Kidney (tissue), 13 donors: ENCODE measurements at regions not wholly inside any gene's neighbourhood (a gene's known extent, or its start where the extent isn't known, plus 50 kb on each side); places are given as distances from the start of the nearest gene placed in this dataset.
A peak's percentile ranks its signal among the peaks of the same experiment; 100 is the strongest.

Source experiments
- DNase-seq, 5 donors: peaks; one replicate each; pipeline ENCODE4 v3.0.0-alpha.2; 2013 to 2020
- FAIRE-seq: peaks from 2 replicates; lab custom pipeline; 2012; peaks lifted over from hg19 to GRCh38; lab: Jason Lieb, UNC
- H3K27ac ChIP-seq, 2 donors: one replicate each; pipeline ENCODE4 v1.7.0; 2013; ENCODE audit warnings: low read depth in 2 of 2, low read length in 2 of 2, inconsistent platforms in 1 of 2
- H3K27me3 ChIP-seq: one replicate; pipeline ENCODE4 v1.7.1; 2013; ENCODE audit warnings: low read length, inconsistent platforms; ENCODE audit not compliant: control insufficient read depth, insufficient read depth
- H3K36me3 ChIP-seq, 3 donors: one replicate each; pipeline versions ENCODE4 v1.7.0 to v1.7.1; 2013; ENCODE audit warnings: low read length in 3 of 3, control low read depth in 1 of 3, inconsistent platforms in 1 of 3; ENCODE audit not compliant: insufficient read depth in 3 of 3, control insufficient read depth in 2 of 3
- H3K4me1 ChIP-seq, 3 donors: one replicate each; pipeline versions ENCODE4 v1.7.0 to v1.7.1; 2013; ENCODE audit warnings: low read length in 3 of 3, inconsistent platforms in 1 of 3, low read depth in 1 of 3; ENCODE audit not compliant: control insufficient read depth in 2 of 3, insufficient read depth in 2 of 3
- H3K4me3 ChIP-seq, 3 donors: one replicate each; pipeline versions ENCODE4 v1.7.0 to v1.8.1; 2013; ENCODE audit warnings: low read length in 3 of 3, control low read depth in 1 of 3, inconsistent platforms in 1 of 3
- H3K9ac ChIP-seq, 3 donors: one replicate each; pipeline versions ENCODE4 v1.7.0 to v1.7.1; 2013; ENCODE audit warnings: low read length in 3 of 3, control low read depth in 1 of 3, inconsistent platforms in 1 of 3
- H3K9me3 ChIP-seq, 3 donors: one replicate each; pipeline versions ENCODE4 v1.7.0 to v1.7.1; 2013; ENCODE audit warnings: low read length in 3 of 3, control low read depth in 1 of 3, inconsistent platforms in 1 of 3; ENCODE audit not compliant: control insufficient read depth in 2 of 3, insufficient read depth in 1 of 3
- intact Hi-C: fragments of 100-400 bp; cut with DNase I; formaldehyde crosslinking; loops from one replicate; pipeline ENCODE4 v1.11.1; 2022
- TF ChIP-seq, protein P1 (sequence below): IDR thresholded peaks from 3 replicates; pipeline ENCODE4 v1.5.1; 2012; ENCODE audit warnings: mild to moderate bottlenecking, moderate library complexity, borderline replicate concordance; ENCODE audit not compliant: insufficient read depth; ENCODE audit errors: extremely low read depth
- donor health status: control.
- donor health status: control.
- donor health status: control.
- donor health status: control.
- donor health status: control.
- donor health status: DM: yes; HTN: yes; CAD: no.
- donor health status: Normal renal cell carcinoma (clear cell type).

DNA sequence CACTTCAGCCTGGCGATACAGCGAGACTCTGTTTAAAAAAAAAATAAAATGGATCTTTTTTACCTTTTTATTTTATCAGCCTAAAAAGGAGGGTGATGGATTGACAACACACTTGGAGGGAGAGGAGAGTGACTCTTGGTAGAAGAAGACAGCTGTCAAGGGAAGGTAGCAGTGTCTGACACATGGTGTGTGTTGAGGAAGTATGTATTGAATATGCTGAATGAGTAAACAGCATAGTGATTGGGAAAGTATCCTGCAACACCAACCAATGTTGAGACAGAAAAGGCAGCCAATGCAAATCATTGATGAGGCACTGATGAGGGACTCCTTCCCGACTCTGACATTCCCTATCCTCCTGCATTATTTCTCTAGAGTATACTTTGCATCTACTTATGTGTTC, 306.4 kb downstream of the LPIN1 start:
- TF ChIP-seq, protein P1, sequence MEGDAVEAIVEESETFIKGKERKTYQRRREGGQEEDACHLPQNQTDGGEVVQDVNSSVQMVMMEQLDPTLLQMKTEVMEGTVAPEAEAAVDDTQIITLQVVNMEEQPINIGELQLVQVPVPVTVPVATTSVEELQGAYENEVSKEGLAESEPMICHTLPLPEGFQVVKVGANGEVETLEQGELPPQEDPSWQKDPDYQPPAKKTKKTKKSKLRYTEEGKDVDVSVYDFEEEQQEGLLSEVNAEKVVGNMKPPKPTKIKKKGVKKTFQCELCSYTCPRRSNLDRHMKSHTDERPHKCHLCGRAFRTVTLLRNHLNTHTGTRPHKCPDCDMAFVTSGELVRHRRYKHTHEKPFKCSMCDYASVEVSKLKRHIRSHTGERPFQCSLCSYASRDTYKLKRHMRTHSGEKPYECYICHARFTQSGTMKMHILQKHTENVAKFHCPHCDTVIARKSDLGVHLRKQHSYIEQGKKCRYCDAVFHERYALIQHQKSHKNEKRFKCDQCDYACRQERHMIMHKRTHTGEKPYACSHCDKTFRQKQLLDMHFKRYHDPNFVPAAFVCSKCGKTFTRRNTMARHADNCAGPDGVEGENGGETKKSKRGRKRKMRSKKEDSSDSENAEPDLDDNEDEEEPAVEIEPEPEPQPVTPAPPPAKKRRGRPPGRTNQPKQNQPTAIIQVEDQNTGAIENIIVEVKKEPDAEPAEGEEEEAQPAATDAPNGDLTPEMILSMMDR = no peak
- DNase-seq = no peak
- no peak for FAIRE-seq
- Histone ChIP-seq H3K27ac (no peak overlapping the region), H3K27me3 (no peaks in the 10 kb centered on the region), H3K4me3 (no peak overlapping the region), H3K4me1 (no peaks in the 10 kb centered on the region), H3K9ac (no peak overlapping the region), H3K9me3 (no peaks in the 10 kb centered on the region), H3K36me3 (no peaks in the 10 kb centered on the region)
- intact Hi-C loops = no loop called here

DNA sequence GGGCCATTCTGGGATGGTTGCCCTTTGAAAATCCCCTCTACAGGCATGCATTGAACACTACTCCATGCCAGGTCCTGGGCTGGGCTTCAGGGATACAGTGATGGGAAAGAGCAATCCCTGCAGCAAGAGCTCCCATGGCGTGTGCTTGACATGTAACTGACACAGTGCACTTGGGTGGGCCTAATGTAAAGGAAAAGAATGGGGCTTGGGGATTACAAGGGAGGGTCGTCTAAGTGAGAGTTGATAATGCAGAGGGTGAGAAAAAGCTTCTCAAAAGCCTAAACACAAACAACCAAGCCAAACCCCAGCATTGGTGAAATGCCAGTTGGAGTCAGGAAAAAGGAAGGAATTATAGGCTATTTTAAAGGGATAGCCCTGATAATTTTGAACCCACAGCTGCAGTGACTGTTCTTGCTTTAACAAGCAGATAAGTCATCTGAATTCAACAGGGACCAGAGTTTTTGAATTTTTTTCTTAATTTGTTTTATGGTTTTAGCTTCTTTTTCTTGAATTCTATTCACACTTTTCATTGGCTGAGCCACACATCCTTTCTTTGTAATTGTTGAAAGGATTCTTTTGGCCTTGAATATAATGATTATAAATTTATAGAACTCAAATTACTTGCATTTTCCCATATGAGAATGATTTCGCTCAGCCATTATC, 308.7 kb downstream of the LPIN1 start:
- intact Hi-C loops = no loop called here
- no peaks in the 10 kb centered on the region for H3K27me3 ChIP-seq
- H3K9ac ChIP-seq = no peak overlapping the region
- no peak overlapping the region for H3K27ac ChIP-seq
- TF ChIP-seq, protein P1 = no peak
- H3K9me3 ChIP-seq = no peaks in the 10 kb centered on the region
- H3K36me3 ChIP-seq = no peaks in the 10 kb centered on the region
- DNase-seq = no peak
- H3K4me1 ChIP-seq = no peaks in the 10 kb centered on the region
- no peak for FAIRE-seq
- H3K4me3 ChIP-seq = no peak overlapping the region

DNA sequence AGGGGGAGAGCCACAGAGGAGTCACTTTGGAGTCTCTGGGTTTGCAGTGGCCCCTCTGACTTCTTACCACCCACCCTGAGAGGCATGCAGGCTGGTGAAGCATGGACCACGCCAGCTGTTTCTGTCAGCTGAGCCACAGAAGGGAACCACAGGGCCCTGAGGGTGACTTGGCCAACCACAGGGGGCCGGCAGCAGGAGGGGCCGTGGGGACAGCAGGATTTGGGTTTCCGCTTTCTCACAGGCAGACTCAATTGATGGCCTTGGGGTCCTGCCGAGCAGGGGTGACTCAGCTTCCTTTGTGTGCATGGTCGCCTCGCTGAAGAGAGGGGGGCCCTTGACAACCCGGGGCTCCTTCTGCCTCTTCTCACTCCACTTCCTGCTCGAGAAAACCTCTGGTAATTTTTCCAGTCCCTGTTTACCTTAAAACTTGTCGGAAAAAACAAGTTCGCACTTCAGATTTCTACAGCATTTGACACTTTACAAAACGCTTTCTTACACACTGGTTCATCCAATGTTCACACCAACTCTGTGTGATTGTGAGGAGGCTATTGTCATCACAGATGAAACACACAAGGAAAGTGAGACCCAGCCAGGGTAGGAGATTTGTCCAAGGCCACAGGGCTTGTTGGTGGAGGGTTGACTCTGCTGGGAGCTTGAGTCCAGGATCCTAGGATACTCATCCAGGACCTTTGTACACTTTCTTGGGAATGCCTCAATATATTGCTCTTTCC, 311.2 kb downstream of the LPIN1 start:
- intact Hi-C loops = no loop called here
- no peak overlapping the region for H3K9ac ChIP-seq
- no peak for FAIRE-seq

More for the DNA sequence above, 311.2 kb downstream of the LPIN1 start:
- Histone ChIP-seq H3K4me1 (no peaks in the 10 kb centered on the region), H3K27me3 (no peaks in the 10 kb centered on the region), H3K27ac (no peak overlapping the region), H3K4me3 (no peak overlapping the region), H3K9me3 (no peaks in the 10 kb centered on the region), H3K36me3 (no peaks in the 10 kb centered on the region)
- TF ChIP-seq, protein P1 = no peak
- DNase-seq = peak in 2 of 5 donors; percentile 21 to 63
